ENCODE measurements at regions not wholly inside any gene's neighbourhood (a gene's known extent, or its start where the extent isn't known, plus 50 kb on each side); places are given as distances from the start of the nearest gene placed in this dataset.

DNA sequence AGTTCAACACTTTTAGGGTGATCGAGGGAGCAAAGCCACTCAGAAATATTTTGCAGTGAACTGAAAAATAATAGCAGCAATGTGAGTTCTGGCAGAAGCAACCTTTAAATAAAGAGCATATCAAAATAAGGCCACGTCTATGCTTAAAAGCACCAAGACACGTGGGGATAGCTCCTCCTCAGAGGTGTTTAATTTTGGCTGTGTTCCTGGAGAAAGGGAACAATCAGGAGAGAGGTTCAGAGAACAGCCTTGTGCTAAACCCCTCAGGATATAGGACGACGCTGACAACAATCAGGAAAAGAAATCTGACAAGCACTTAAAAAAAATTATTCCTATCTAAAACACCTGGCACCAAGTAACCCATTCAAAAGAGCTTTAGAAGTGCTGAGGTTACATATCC, 471.9 kb upstream of the CELF2 start:
- peaks cover 24% of the 10 kb centered on the region for H3K27me3 Mint-ChIP-seq

DNA sequence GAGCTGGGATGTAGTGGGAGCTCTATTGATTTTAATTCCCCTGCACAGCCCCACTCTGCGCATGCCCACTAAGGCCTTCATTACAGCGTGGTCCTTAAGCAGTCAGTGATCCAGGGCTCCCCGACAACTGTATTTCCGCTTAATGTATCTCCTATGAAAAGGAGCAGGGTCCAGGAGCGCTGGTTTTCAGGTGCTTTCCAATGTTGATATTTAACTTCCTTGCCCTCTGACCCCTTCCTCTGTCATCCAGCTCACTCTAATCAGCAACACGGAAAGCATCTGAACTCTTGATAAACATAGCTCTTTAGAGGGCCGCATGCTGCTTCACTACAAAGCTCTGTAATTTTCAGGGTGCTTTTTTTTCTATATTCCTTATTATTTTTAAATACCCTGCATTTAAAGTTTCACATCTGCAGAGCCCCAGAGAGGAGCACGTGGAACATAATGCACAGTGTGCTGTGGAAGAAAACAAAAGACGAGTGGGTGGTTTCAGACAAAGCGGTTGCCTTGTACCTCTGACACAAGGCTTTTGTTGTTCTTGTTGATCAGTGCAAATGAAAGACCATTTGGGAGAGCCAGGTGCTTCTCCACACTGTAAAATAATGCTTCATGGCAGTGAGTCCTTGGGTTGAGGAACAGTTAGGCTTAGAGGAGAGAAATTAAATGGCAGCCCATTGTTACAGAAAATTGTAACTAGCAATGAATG, 465.9 kb upstream of the CELF2 start:
- Mint-ChIP-seq H3K4me1 (ENCODE audit: low read depth) (peaks cover 3% of the 10 kb centered on the region), H3K36me3 (ENCODE audit: low read depth) (no peaks in the 10 kb centered on the region)

More for the DNA sequence above, 471.9 kb upstream of the CELF2 start:
- Mint-ChIP-seq H3K4me3 (no peak overlapping the region), H3K27ac (no peak overlapping the region), H3K4me1 (ENCODE audit: low read depth) (no peaks in the 10 kb centered on the region), H3K36me3 (ENCODE audit: low read depth) (no peaks in the 10 kb centered on the region), H3K9me3 (peaks cover 4% of the 10 kb centered on the region)

DNA sequence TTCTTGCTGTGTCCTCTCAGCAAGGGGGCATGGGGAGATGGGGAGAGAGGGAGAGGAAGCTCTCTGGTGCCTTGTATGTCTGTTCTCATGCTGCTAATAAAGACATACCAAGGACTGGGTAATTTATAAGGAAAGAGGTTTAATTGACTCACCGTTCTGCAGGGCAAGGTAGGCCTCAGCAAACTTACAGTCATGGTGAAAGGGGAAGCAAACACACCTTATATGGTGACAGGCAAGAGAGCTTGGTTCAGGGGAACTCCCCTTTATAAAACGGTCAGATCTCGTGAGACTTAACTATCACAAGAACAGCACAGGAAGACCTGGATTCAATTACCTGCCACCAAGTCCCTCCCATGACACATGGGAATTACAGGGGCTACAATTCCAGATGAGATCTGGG, 464.7 kb upstream of the CELF2 start:
- H3K4me1 Mint-ChIP-seq (ENCODE audit: low read depth) = peaks cover 3% of the 10 kb centered on the region

More for the DNA sequence above, 465.9 kb upstream of the CELF2 start:
- Mint-ChIP-seq H3K27me3 (peaks cover 3% of the 10 kb centered on the region), H3K9me3 (peaks cover 10% of the 10 kb centered on the region), H3K4me3 (no peak overlapping the region), H3K27ac (no peak overlapping the region)

DNA sequence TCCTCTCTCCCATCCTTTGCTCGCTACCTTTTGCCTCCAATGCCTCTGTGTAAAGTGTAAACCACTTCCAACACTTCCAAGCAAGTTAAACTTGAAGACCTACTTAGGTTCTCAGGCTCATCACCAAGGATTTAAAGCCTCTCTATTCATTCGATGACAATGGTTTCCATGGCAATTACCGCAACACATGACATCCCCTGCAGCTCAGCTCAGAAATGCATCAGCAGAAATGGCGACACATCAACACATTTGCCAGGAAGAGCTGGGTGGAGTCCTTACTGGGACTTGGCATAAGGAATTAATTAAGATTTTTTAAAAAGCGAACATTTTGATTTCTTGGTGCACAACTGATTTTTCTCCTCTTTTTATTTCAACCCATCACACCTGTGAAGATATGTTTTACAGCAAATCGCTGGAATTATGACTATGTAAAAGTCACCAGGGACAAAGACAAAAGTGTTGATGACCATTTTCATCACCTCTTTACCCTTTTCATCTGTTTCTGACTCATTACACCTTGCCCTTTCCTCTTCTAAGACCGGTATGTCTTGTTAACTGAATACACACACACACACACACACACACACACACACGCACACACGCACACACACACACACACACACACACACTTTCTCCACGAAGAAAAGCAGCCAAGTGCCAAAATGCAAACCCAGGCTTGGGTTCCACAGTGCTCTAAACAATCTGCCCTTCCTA, 453.4 kb upstream of the CELF2 start:
- Mint-ChIP-seq H3K9me3 (peaks cover 10% of the 10 kb centered on the region), H3K27ac (no peak overlapping the region), H3K4me3 (no peak overlapping the region), H3K27me3 (peaks cover 21% of the 10 kb centered on the region), H3K36me3 (ENCODE audit: low read depth) (no peaks in the 10 kb centered on the region), H3K4me1 (ENCODE audit: low read depth) (no peaks in the 10 kb centered on the region)

More for the DNA sequence above, 464.7 kb upstream of the CELF2 start:
- Mint-ChIP-seq H3K27me3 (peaks cover 3% of the 10 kb centered on the region), H3K9me3 (peaks cover 10% of the 10 kb centered on the region), H3K4me3 (no peak overlapping the region), H3K36me3 (ENCODE audit: low read depth) (no peaks in the 10 kb centered on the region), H3K27ac (no peak overlapping the region)

DNA sequence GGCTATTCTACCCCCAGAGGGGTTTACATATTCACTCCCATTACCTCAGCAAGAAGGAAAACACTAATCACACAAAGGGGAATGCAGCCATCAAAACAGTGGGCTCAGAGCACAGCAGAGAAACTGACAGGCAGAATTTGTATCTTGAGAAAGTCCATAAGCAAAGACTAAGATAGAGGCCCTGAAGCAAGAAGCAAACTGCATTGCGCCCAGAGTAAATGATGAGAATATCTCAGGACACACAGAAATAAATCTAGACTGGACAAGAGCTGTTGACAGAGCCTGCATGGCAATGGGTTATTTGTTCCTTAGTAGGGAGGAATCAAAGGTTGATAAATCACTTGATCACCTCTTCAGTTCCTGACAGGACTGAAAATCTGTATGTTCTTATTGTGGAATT, 440.7 kb upstream of the CELF2 start:
- no peaks in the 10 kb centered on the region for H3K4me1 Mint-ChIP-seq (ENCODE audit: low read depth)
- peaks cover 34% of the 10 kb centered on the region for H3K27me3 Mint-ChIP-seq
- no peaks in the 10 kb centered on the region for H3K36me3 Mint-ChIP-seq (ENCODE audit: low read depth)
- H3K4me3 Mint-ChIP-seq = no peak overlapping the region
- no peak overlapping the region for H3K27ac Mint-ChIP-seq
- H3K9me3 Mint-ChIP-seq = no peaks in the 10 kb centered on the region

DNA sequence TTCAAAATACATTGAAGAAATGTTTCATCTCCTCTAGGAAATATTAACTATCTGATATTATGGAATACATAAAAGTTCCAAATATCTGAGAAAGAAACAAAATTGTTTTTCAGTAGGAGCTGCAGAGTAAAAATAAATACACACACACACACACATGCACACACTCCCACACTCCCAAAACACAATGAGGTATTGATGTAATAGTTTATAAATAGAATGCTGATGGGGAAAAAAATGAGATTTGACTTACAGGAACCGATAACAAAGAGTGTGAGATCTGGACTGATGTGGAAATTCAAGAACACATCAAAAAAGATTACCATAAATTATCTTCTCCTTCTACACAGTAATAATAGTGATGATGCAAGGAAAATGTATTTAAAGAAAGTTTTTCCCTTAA, 438.0 kb upstream of the CELF2 start:
- no peaks in the 10 kb centered on the region for H3K36me3 Mint-ChIP-seq (ENCODE audit: low read depth)
- H3K9me3 Mint-ChIP-seq = no peaks in the 10 kb centered on the region
- H3K27ac Mint-ChIP-seq = no peak overlapping the region
- peaks cover 41% of the 10 kb centered on the region for H3K27me3 Mint-ChIP-seq
- no peak overlapping the region for H3K4me3 Mint-ChIP-seq
- H3K4me1 Mint-ChIP-seq (ENCODE audit: low read depth) = no peaks in the 10 kb centered on the region

DNA sequence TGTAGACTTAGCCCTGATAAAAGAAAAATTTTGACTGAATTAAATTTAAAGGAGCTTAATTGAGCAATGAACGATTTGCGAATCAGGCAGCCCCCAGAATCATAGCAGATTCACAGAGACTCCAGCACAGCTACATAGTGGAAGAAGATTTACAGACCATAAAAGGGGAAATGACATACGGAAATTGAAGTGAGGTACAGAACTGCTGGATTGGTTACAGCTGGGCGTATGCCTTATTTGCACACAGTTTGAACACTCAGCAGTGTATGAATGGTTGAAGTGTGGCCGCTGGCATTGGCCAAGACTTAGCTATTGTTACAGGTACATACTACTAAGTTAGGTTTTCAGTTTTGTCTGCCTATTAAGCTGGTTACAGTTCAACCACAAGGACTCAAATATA, 433.5 kb upstream of the CELF2 start:
- no peaks in the 10 kb centered on the region for H3K36me3 Mint-ChIP-seq (ENCODE audit: low read depth)
- H3K9me3 Mint-ChIP-seq = no peaks in the 10 kb centered on the region
- peaks cover 6% of the 10 kb centered on the region for H3K4me1 Mint-ChIP-seq (ENCODE audit: low read depth)
- H3K27ac Mint-ChIP-seq = no peak overlapping the region
- no peak overlapping the region for H3K4me3 Mint-ChIP-seq
- H3K27me3 Mint-ChIP-seq = peaks cover 52% of the 10 kb centered on the region

DNA sequence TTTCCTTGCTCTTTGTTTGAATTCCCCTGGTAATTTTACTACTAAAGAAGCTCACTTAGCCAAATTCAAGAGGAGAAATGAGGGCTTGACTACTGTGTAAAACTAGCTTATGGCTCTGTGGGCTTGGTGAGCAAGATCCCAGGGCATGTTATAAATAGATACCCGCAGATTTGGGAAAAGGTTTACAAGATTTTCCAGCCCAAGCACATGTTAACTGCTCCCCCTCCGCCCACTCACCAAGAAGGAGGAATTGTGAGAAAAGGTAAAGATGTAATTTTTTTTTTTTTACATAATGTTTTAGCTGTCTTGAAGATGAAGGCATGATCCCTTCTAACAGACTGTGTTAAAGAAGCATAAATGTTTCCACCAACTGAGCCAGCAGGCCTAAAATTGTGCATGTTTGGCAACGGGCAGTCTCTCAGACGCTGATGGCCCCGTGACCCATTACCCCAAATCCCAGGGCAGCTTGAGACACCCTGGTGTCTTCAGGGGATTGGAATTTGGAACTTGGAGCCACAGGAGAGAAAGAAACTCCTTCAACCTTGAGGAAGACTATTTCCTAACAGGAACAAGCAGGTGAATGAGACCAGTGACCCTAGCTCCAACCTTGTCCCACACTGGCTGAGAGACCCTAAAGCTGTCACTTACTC, 429.8 kb upstream of the CELF2 start:
- H3K27ac Mint-ChIP-seq = no peak overlapping the region
- H3K4me3 Mint-ChIP-seq = no peak overlapping the region
- H3K36me3 Mint-ChIP-seq (ENCODE audit: low read depth) = no peaks in the 10 kb centered on the region
- H3K27me3 Mint-ChIP-seq = peaks cover 52% of the 10 kb centered on the region
- peaks cover 9% of the 10 kb centered on the region for H3K4me1 Mint-ChIP-seq (ENCODE audit: low read depth)
- H3K9me3 Mint-ChIP-seq = peaks cover 3% of the 10 kb centered on the region

DNA sequence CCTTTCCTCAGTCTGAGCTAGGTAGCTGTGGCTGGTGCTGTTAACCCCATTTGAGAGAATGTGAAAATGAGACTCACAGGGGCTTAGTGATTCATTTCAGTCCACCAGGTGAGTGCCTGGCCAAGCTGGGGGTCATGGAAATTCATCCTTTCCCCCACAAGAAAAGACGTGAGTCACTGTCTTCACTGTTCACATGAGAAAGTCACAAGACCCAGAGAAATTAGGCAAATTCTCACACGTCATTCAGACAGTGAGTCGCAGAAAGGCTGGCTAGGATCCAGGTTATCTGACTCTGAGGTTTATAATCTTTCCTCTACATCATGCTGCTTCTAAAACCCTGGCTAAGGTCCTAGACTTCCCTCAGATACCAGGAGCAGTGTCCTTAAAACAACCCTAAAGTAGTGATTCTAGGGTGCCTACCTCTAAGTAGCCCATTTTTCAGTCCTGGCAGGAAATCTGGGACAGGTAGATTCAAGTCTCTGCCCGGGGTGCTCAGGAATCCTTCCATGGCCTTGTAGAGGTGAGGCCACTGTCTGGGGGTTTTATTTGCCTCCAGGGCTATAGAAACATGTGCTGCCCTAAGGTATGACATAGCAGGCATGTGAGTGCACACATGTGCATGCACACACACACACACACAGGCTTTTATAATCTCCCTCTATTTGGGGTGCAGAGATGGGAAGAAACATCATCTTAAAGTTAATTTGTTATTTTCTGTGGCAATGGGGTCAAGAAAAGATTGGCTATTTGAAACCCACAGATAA, 427.9 kb upstream of the CELF2 start:
- Mint-ChIP-seq H3K4me1 (ENCODE audit: low read depth) (peaks cover 9% of the 10 kb centered on the region), H3K27me3 (peaks cover 49% of the 10 kb centered on the region), H3K36me3 (ENCODE audit: low read depth) (no peaks in the 10 kb centered on the region), H3K4me3 (no peak overlapping the region), H3K9me3 (peaks cover 4% of the 10 kb centered on the region), H3K27ac (no peak overlapping the region)

DNA sequence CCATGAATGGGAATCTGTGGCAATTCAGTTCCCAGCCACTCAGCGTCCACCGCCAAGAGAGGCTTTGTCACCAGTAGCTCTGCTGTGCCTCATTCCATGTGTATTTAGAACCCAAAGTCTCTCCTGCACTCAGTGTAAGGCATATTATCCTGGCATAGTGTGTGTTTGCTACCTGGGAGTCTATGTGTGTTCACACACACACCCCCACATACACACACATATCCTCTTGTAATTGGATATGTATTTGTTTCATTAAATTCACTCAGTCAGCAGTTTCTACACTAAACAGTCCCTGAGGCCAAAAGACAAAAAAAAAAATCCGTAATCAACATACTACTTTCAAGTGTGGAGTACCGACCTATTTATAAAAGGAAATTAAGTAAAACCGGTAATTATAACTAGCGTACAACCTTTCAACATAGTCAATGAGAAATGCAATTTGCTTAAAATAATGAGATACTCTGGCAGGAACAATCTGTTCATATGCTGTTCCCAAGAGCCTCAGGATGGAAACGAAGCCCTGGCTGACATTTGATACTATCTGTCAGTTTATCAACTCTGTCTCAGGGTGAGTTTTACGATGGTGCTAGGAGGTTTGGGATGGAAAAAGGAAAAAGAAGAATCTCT, 425.8 kb upstream of the CELF2 start:
- H3K27me3 Mint-ChIP-seq = peaks cover 33% of the 10 kb centered on the region
- no peak overlapping the region for H3K27ac Mint-ChIP-seq
- H3K9me3 Mint-ChIP-seq = peaks cover 4% of the 10 kb centered on the region
- peaks cover 9% of the 10 kb centered on the region for H3K4me1 Mint-ChIP-seq (ENCODE audit: low read depth)
- H3K36me3 Mint-ChIP-seq (ENCODE audit: low read depth) = no peaks in the 10 kb centered on the region
- H3K4me3 Mint-ChIP-seq = no peak overlapping the region

DNA sequence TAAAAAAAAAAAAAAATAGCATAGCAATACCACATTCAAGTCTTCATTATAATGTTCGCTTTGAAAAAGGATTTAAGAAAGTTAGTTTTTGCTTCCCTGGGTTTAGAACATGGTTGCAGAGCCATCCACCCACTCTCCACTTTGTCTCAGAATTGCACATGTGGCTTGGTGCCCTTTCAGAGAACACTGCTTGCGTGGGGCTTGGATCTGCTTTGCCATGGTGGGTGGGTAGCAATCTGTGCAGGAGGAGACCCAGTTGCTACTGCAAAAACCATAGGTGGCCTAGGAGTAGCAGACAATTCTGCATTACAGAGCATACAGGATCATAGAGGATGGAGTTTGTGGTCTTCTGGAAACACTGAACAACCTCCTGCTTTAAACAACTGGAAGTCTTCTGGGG, 421.4 kb upstream of the CELF2 start:
- Mint-ChIP-seq H3K9me3 (peaks cover 4% of the 10 kb centered on the region), H3K4me1 (ENCODE audit: low read depth) (peaks cover 6% of the 10 kb centered on the region), H3K27ac (no peak overlapping the region), H3K36me3 (ENCODE audit: low read depth) (no peaks in the 10 kb centered on the region), H3K27me3 (peaks cover 22% of the 10 kb centered on the region), H3K4me3 (no peak overlapping the region)

DNA sequence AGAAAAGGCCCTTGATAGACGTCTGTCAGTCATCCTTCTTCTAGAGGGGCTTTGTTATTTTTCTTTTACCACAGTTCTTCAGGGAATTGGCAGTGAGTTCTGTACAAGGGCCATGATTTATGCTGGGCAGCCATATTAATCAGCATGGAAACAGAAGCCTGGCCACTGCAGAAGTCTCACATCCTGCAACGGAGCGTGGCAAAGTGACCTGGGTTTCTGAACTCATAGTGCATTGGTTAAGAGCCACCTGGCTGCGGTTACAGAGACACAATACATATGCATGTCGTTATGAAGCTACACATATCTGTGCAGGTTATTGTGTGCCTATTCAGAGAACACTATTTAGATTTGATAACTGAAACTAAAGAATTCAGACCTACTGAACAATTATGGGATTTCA, 419.4 kb upstream of the CELF2 start:
- no peak overlapping the region for H3K27ac Mint-ChIP-seq
- peaks cover 6% of the 10 kb centered on the region for H3K4me1 Mint-ChIP-seq (ENCODE audit: low read depth)

DNA sequence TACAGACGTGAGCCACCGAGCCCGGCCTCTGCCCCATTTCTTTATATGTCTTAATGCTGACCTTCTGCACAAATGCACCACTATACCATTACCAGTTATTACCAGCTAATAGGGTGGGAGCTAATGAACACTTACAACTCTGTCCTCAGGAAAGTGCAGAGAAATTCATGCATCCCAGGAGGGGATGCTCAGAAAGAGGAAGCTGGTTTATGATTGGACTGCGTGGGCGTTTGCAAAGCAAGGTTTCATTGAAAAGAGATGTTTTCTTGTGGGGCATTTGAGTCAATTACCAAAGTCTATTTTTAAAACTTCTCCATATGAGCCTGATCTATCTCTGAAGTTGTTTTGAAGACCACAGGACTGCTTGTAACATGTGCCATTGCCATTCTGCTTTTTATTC, 417.7 kb upstream of the CELF2 start:
- Mint-ChIP-seq H3K36me3 (ENCODE audit: low read depth) (no peaks in the 10 kb centered on the region), H3K27me3 (peaks cover 9% of the 10 kb centered on the region), H3K9me3 (no peaks in the 10 kb centered on the region), H3K4me3 (no peak overlapping the region), H3K27ac (no peak overlapping the region), H3K4me1 (ENCODE audit: low read depth) (peaks cover 6% of the 10 kb centered on the region)

More for the DNA sequence above, 419.4 kb upstream of the CELF2 start:
- Mint-ChIP-seq H3K4me3 (no peak overlapping the region), H3K27me3 (peaks cover 10% of the 10 kb centered on the region), H3K9me3 (no peaks in the 10 kb centered on the region), H3K36me3 (ENCODE audit: low read depth) (no peaks in the 10 kb centered on the region)

DNA sequence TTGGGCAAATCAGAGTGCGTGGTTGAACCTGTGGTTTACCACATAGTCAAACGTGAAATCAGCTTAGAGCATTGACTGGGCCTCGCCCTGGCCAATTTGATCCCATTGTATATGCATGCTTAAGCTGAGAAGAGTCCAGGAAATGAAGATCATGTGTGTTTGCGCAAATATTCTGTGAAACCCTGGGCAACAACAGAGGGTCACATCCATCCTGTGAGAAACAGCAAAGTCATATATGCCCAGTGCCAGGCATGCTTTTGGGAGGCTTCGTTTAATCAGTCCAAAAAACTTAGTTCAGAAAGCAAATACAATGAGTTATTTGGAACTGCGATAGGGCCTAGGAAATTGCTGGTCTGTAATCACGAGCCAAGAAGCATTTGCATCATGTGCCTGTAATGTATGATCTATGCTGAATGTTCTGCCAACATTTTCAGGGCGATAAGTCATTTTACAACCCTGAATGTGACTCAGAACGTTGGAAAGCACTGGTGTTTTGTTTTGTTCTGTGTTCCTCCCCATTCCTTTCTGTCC, 412.1 kb upstream of the CELF2 start:
- Mint-ChIP-seq H3K4me3 (no peak overlapping the region), H3K27ac (no peak overlapping the region), H3K27me3 (peaks cover 19% of the 10 kb centered on the region), H3K9me3 (peaks cover 4% of the 10 kb centered on the region), H3K4me1 (ENCODE audit: low read depth) (no peaks in the 10 kb centered on the region), H3K36me3 (ENCODE audit: low read depth) (no peaks in the 10 kb centered on the region)

Measured in stimulated activated naive CD8-positive, alpha-beta T cell treated with anti-CD3 and anti-CD28 coated beads, Interleukin-15, Interleukin-2, amounts not matched to agents 100 ng/mL and 50 ng/mL, for 24 hours (primary cell).